ENCODE measurements at regions not wholly inside any gene's neighbourhood (a gene's known extent, or its start where the extent isn't known, plus 50 kb on each side); places are given as distances from the start of the nearest gene placed in this dataset.
"Not testable (repeated sequence)": the region's sequence is repeated elsewhere in the genome, so short reads cannot be mapped to it uniquely, and the experiment has no call there.

GRCh38 chr7:86987358-86987757 lies 72.1 kb downstream of the ELAPOR2 start:
- not testable (repeated sequence) for H2BK12ac ChIP-seq (ENCODE audit: insufficient read length, low read depth, low read length); H2AK5ac ChIP-seq (ENCODE audit: insufficient read length, low read length); H3K4me1 ChIP-seq (ENCODE audit: insufficient read depth, low read length); H2BK5ac ChIP-seq (ENCODE audit: insufficient read length, low read length); H4K91ac ChIP-seq (ENCODE audit: insufficient read length, low read depth, low read length); H3K79me1 ChIP-seq (ENCODE audit: insufficient read depth, low read depth, low read length, poor library complexity, severe bottlenecking); H3K4me3 Mint-ChIP-seq; H3K23me2 ChIP-seq (ENCODE audit: insufficient read length, low read depth, low read length, poor library complexity, severe bottlenecking); H4K8ac ChIP-seq (replicated peaks; ENCODE audit: insufficient read length, low read depth, low read length); H2BK120ac ChIP-seq (ENCODE audit: low read depth, low read length, poor library complexity, severe bottlenecking); H3T11ph ChIP-seq (ENCODE audit: low read length); H3K4me2 ChIP-seq (ENCODE audit: insufficient read depth, insufficient read length, low read length); H2AFZ ChIP-seq (ENCODE audit: low read length); H2BK20ac ChIP-seq (ENCODE audit: low read depth, low read length, poor library complexity, severe bottlenecking); H2BK15ac ChIP-seq (ENCODE audit: low read depth, low read length); H3K79me2 ChIP-seq (ENCODE audit: insufficient read depth, low read length); H3K14ac ChIP-seq (ENCODE audit: insufficient read depth, low read length); H3K9ac ChIP-seq (ENCODE audit: extremely low read depth, insufficient read length, low read length); H3K27me3 ChIP-seq (ENCODE audit: insufficient read depth, low read length); H3K9me3 ChIP-seq (ENCODE audit: control insufficient read depth, low read depth, low read length); H3K18ac ChIP-seq (ENCODE audit: insufficient read length, low read depth, low read length); DNase-seq; H3K27ac ChIP-seq (ENCODE audit: insufficient read length, low read depth, low read length); H4K20me1 ChIP-seq (ENCODE audit: control insufficient read depth, insufficient read depth, insufficient read length); H3K56ac ChIP-seq (ENCODE audit: insufficient read length, low read depth, low read length); H3K4me1 Mint-ChIP-seq; H3K4ac ChIP-seq (ENCODE audit: low read depth, low read length); H4K5ac ChIP-seq (ENCODE audit: insufficient read length, low read depth, low read length); H3K27me3 Mint-ChIP-seq (ENCODE audit: low read depth); H3K23ac ChIP-seq (ENCODE audit: insufficient read length, low read depth, low read length); H3K27ac Mint-ChIP-seq
- Mint-ChIP-seq H3K9me3 (peaks cover 43 to 47% of the 10 kb centered on the region in 2 experiments), H3K36me3 (ENCODE audit: insufficient read depth in 1 of 3, low read depth in 3 of 3) (peaks cover 33 to 55% (median 40%) of the 10 kb centered on the region in 3 experiments)
- WGBS (ENCODE audit: extremely low coverage, insufficient read length, low lambda C conversion rate), result no CpG with 5 or more reads among the region's 3 CpGs

GRCh38 chr7:86985342-86985741 lies 74.1 kb downstream of the ELAPOR2 start:
- not testable (repeated sequence) for H2BK15ac ChIP-seq (ENCODE audit: low read depth, low read length); H3K27me3 ChIP-seq (ENCODE audit: insufficient read depth, low read length); H3T11ph ChIP-seq (ENCODE audit: low read length); H3K4me3 Mint-ChIP-seq; H4K8ac ChIP-seq (replicated peaks; ENCODE audit: insufficient read length, low read depth, low read length); H3K23me2 ChIP-seq (ENCODE audit: insufficient read length, low read depth, low read length, poor library complexity, severe bottlenecking); H3K56ac ChIP-seq (ENCODE audit: insufficient read length, low read depth, low read length); H4K20me1 ChIP-seq (ENCODE audit: control insufficient read depth, insufficient read depth, insufficient read length); H3K4me1 ChIP-seq (ENCODE audit: insufficient read depth, low read length); H2BK5ac ChIP-seq (ENCODE audit: insufficient read length, low read length); H4K5ac ChIP-seq (ENCODE audit: insufficient read length, low read depth, low read length); H2AK5ac ChIP-seq (ENCODE audit: insufficient read length, low read length); H3K27me3 Mint-ChIP-seq (ENCODE audit: low read depth); H3K9me3 ChIP-seq (ENCODE audit: control insufficient read depth, low read depth, low read length); H3K9ac ChIP-seq (ENCODE audit: extremely low read depth, insufficient read length, low read length); H3K79me1 ChIP-seq (ENCODE audit: insufficient read depth, low read depth, low read length, poor library complexity, severe bottlenecking); H3K27ac Mint-ChIP-seq; H3K23ac ChIP-seq (ENCODE audit: insufficient read length, low read depth, low read length); H3K4me2 ChIP-seq (ENCODE audit: insufficient read depth, insufficient read length, low read length); H2BK20ac ChIP-seq (ENCODE audit: low read depth, low read length, poor library complexity, severe bottlenecking); H2BK120ac ChIP-seq (ENCODE audit: low read depth, low read length, poor library complexity, severe bottlenecking); H3K18ac ChIP-seq (ENCODE audit: insufficient read length, low read depth, low read length); H4K91ac ChIP-seq (ENCODE audit: insufficient read length, low read depth, low read length); H3K79me2 ChIP-seq (ENCODE audit: insufficient read depth, low read length); H3K14ac ChIP-seq (ENCODE audit: insufficient read depth, low read length); DNase-seq; H3K4ac ChIP-seq (ENCODE audit: low read depth, low read length); H2AFZ ChIP-seq (ENCODE audit: low read length); H2BK12ac ChIP-seq (ENCODE audit: insufficient read length, low read depth, low read length); H3K27ac ChIP-seq (ENCODE audit: insufficient read length, low read depth, low read length)
- no CpG with 5 or more reads among the region's 3 CpGs for WGBS (ENCODE audit: extremely low coverage, insufficient read length, low lambda C conversion rate)
- Mint-ChIP-seq H3K9me3 (peaks cover 43 to 49% of the 10 kb centered on the region in 2 experiments), H3K36me3 (ENCODE audit: insufficient read depth in 1 of 3, low read depth in 3 of 3) (peaks cover 33 to 52% (median 40%) of the 10 kb centered on the region in 3 experiments), H3K4me1 (peaks cover 6 to 20% of the 10 kb centered on the region in 2 experiments)

All from H9 (cell line).